ENCODE measurements at regions not wholly inside any gene's neighbourhood (a gene's known extent, or its start where the extent isn't known, plus 50 kb on each side); places are given as distances from the start of the nearest gene placed in this dataset.

DNA sequence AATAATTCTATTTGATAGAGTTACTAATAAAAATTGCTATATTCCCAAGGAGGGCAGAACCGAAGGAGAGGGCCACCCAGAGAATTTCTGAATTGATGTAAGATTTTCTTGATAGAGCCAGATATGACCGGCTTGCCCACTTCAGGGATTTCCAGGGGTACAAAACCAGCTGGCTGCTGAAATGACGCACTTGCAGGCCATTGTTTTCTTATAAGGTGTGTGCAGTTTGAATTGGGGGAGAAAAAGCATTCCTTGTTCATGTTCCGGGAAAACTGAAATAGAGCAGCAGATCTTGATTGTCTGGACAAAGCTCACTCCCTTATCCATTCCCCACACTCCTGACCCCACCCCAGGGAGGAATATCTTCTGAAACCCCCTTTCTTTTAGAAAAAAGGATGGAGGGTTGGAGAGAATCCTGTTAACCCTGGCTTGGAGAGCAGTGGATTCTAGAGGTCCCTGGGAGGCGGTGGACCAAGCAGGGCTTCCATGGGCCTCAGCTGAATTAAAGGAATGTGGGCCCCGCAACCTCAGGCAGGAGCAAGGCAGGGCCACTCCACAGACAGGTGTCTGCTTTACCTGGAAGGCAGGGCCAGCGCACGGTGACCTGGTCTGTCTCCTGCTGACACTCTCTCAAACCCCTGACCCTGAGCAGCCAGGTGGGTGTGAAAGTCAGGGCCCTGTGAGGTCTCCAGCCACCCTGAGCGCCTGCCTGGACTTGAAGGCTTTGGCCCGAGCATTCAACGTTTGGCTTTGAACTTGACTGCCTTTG, 96.4 kb downstream of the TMEM170B start:
- no peak for TF ChIP-seq POLR2A (IDR thresholded peaks at IDR 0.05; ENCODE audit: low read depth, low read length)
- TF ChIP-seq, protein P1, sequence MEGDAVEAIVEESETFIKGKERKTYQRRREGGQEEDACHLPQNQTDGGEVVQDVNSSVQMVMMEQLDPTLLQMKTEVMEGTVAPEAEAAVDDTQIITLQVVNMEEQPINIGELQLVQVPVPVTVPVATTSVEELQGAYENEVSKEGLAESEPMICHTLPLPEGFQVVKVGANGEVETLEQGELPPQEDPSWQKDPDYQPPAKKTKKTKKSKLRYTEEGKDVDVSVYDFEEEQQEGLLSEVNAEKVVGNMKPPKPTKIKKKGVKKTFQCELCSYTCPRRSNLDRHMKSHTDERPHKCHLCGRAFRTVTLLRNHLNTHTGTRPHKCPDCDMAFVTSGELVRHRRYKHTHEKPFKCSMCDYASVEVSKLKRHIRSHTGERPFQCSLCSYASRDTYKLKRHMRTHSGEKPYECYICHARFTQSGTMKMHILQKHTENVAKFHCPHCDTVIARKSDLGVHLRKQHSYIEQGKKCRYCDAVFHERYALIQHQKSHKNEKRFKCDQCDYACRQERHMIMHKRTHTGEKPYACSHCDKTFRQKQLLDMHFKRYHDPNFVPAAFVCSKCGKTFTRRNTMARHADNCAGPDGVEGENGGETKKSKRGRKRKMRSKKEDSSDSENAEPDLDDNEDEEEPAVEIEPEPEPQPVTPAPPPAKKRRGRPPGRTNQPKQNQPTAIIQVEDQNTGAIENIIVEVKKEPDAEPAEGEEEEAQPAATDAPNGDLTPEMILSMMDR (IDR thresholded peaks at IDR 0.05; ENCODE audit: extremely low read depth in 1 of 2, insufficient read depth in 1 of 2, low read depth in 1 of 2, low read length in 2 of 2) = no peak
- TF ChIP-seq GATA2 (IDR thresholded peaks at IDR 0.05; ENCODE audit: insufficient read depth, insufficient read length, low read depth, low read length) = no peak
- TF ChIP-seq, protein P2, sequence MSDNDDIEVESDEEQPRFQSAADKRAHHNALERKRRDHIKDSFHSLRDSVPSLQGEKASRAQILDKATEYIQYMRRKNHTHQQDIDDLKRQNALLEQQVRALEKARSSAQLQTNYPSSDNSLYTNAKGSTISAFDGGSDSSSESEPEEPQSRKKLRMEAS (IDR thresholded peaks at IDR 0.05; ENCODE audit: insufficient read depth, insufficient read length) = no peak
- no peak for TF ChIP-seq MYC (IDR thresholded peaks at IDR 0.05; ENCODE audit: low read depth, low read length)
- TF ChIP-seq FOS (IDR thresholded peaks at IDR 0.05; ENCODE audit: borderline replicate concordance, insufficient read depth, low read length) = no peak
- Histone ChIP-seq H3K4me1 (ENCODE audit: control insufficient read depth, extremely low read depth, insufficient read depth, low read length) (no peaks in the 10 kb centered on the region), H4K20me1 (replicated peaks; ENCODE audit: control insufficient read depth, extremely low read depth, insufficient read depth, low read length) (no peaks in the 10 kb centered on the region), H3K4me3 (replicated peaks in 1 of 3; ENCODE audit: insufficient read depth in 1 of 3, low read depth in 1 of 3, low read length in 3 of 3) (no peak overlapping the region), H3K4me2 (ENCODE audit: insufficient read depth, low read length) (no peak overlapping the region), H3K9me1 (replicated peaks; ENCODE audit: control insufficient read depth, extremely low read depth, insufficient read depth, low read length) (no peaks in the 10 kb centered on the region), H3K79me2 (ENCODE audit: control insufficient read depth, insufficient read depth, low read length) (no peaks in the 10 kb centered on the region), H3K27ac (ENCODE audit: insufficient read depth, low read depth, low read length) (no peak overlapping the region), H3K9ac (replicated peaks; ENCODE audit: extremely low read depth, insufficient read depth, low read length) (no peak overlapping the region), H3K27me3 (ENCODE audit: control insufficient read depth in 2 of 2, insufficient read depth in 2 of 2, low read length in 2 of 2) (no peaks in the 10 kb centered on the region), H3K9me3 (replicated peaks; ENCODE audit: control insufficient read depth, insufficient read depth, low read length) (no peaks in the 10 kb centered on the region), H2AFZ (ENCODE audit: low read depth, low read length) (no peak overlapping the region), H3K36me3 (ENCODE audit: control insufficient read depth in 2 of 2, extremely low read depth in 1 of 2, insufficient read depth in 2 of 2, low read length in 2 of 2) (no peaks in the 10 kb centered on the region)
- peak; percentile 55 for FAIRE-seq
- no peak for DNase-seq (ENCODE audit: low read depth, low spot score)
- dilution Hi-C loops (cut with MboI; ENCODE audit: extremely low pct_ligation_motif_present, low sequenced_read_pairs) (no loop called here), intact Hi-C loops (cut with micrococcal nuclease) (no loop called here)
- CTCF ChIA-PET = interaction anchor here (1.2 to 1.6 kb wide), 4 partner anchors 11 to 22 kb away, joined by 3 to 5 read pairs (median 4); no protein-coding TSS in a partner anchor
- POLR2A ChIA-PET = no interaction called here
- BruUV-seq (replicated peaks) = no TSS peak

All from endothelial cell of umbilical vein (primary cell).